GM19468 (cell line): ENCODE measurements at regions not wholly inside any gene's neighbourhood (a gene's known extent, or its start where the extent isn't known, plus 50 kb on each side); places are given as distances from the start of the nearest gene placed in this dataset.

Experiments
- ATAC-seq: cut with Tn5 transposase; IDR thresholded peaks from one replicate; pipeline ENCODE4 v1.9.1; 2021; ENCODE audit warnings: mild to moderate bottlenecking, moderate library complexity, moderate number of reproducible peaks; ENCODE audit not compliant: unreplicated experiment; ENCODE audit errors: extremely low read depth

DNA sequence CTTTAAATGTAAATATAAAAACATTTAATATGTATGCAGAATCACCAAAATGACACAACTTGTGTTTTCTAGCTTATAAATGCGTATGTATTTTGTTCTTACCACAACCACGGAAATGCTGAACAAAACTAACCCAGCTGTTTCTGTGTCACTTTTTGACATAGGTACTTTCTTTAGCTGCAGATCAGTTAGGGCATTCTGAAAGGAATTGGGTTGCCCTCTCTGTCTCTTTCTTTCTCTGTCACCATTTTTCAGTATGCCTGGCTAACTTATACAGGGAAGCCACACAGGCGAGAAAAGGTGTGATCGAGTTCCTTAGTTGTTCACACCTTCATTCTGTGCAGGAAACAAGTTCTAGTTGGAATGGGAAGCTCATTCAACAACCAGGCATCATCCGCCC is 72.6 kb upstream of the ARGLU1 start:
- no peak for ATAC-seq

DNA sequence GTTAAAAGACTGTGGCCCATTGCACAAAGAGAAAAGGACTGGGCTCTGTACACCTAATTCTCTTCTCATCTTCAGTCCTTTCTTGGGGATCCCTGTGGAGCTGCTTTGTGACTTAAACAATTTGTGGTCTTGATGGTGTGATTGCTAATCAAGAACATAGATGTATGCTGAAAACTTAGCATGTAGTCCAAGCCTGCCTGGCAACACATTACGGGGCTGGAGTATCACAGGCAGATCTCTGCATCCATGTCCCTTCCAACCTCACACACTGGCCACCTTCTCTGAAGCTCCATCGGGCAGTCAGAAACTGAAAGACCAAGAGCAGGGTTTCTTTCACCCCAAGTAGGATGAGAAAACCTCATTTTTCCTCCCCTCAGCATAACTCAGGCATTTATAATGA is 69.6 kb upstream of the ARGLU1 start:
- ATAC-seq = no peak

DNA sequence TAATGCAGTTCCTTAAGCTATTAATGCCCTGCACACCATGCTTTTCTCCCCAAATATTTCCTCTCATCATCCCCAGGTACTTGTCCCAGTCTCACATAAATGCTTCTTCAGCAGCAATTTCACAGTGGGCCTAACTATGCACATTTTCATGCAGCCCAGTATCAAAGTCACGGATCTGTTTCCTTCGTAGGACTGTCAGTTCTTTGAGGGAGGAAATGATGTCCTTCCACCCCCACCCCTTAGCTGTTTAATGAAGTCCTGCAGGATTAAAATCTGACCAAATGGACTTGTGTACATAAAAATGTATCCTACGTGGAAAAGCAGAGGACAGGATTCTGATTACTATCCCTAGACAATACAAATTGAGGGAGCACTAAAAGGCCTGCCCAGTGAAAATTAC is 68.6 kb upstream of the ARGLU1 start:
- no peak for ATAC-seq

DNA sequence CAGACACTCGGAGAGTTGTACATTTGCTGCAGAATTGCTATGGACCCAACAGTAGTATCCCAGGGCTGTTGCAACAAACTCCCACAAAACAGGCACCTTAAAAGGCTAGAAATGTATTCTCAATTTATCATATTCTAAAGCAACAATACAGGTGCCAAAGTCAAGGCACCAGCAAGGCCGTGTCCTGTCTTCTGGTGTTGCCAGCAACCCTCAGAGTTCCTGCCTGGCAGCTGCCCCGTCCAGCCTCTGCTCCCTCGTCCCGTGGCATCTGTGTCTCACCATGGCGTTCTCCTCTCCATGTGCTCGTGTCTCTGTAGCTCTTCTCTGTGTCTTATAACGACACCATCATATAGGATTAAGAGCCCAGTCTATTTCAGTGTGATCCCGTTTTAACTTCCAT is 67.7 kb upstream of the ARGLU1 start:
- no peak for ATAC-seq

DNA sequence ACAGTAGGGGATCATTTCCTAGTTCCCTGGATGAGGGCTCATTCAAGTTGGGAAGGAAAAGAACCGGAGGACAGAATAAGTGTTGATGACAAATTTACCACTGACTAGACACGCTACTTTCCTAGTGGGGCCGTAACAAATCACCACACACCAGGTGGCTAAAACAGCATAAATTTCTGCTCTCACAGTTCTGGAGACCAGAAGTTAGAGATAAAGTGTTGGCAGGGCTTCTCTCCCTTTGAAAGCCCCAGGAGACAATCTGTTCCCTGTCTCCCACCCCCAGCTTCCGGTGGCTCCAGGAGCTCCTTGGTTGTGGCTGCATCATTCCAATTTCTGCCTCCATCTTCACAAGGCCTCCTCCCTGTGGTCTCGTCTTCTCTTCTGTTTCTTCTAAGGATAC is 65.4 kb upstream of the ARGLU1 start:
- no peak for ATAC-seq

DNA sequence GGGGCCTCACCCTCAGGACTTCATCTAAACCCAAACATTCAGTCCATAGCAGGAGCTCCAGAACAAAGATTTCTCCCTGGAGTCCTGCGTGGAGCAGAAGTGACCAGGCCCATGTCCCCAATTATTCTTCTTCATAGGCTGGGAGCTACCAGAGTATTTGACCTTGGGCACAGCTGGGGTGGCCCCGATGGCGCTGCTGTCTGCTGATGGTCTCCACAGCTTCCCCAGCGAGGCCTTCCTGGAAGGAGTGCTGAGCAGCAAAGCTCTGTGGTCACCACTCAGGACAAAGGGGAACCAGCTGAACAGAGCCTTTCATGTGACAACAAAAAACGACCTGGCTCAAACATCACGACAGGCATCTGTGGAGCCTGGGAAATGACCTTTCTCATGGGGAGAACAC is 62.7 kb upstream of the ARGLU1 start:
- no peak for ATAC-seq

DNA sequence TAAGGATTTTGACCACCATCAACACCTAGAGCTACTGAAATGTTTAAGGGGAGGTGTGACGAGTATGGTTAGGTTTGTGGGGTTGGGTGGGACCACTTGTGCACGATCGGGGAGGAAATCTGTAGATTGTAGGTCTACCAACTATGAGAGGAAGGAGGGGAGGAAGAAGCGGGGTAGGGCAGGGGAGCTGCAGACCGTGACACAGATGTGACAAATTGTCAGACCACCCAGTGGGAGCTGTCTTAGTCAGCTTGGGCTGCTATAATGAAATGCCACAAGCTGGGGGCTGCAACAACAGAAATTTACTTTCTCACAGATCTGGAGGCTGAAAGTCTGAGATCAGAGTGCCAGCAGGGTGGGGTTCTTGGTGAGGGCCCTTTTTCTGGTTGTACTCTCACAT is 62.2 kb upstream of the ARGLU1 start:
- ATAC-seq = no peak

DNA sequence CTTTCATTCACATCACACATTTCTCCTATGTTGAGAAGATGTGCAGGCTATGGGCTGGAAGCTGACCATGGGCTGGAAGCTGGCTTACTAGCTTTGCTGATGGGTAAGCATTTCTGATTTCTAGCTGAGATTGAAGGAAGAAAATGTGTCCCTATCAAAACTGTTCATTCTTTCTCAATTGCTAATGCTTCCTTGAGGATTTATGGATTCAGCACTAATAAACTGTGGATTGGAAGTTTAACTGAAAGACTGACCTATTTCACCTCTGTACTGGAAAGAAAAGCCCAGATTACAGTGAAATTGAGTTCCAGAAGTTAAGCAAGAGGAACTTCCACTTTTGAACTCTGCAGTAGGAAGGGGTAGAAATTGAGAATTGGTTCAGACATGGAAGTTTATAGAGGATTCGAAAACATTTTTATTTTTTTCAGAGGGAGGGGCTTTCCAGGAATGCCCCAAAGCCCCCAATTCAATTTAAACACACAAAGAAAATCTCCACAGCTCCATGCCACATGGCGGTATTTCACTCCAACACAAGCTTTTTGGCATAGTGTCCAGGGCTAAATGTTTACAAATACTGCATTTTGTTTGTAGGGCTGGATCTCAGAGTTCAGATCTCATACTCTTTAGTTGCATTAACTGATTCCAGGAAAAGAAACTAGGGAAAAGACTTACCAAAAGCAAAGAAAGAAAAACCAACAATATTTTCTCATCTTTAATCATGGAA is 61.2 kb upstream of the ARGLU1 start:
- ATAC-seq = no peak

DNA sequence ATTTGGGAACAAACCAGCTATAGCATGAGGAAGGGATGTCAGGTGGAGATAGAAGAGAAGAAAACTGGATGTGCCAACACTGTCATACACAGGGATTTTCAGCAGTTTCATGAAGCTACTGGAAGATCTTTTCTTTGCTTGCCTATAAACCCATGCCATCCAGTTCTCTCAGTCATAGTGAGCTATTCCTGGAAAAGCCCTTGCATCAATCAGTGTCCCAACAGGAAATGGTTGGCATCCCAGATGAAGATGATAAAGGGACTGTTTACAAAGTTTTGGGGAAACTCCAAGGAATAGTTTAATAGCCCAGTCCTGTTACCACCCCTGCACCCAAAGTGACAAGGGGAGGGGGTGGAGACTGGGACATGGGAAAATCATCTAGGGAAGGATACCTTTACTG is 58.5 kb upstream of the ARGLU1 start:
- no peak for ATAC-seq

DNA sequence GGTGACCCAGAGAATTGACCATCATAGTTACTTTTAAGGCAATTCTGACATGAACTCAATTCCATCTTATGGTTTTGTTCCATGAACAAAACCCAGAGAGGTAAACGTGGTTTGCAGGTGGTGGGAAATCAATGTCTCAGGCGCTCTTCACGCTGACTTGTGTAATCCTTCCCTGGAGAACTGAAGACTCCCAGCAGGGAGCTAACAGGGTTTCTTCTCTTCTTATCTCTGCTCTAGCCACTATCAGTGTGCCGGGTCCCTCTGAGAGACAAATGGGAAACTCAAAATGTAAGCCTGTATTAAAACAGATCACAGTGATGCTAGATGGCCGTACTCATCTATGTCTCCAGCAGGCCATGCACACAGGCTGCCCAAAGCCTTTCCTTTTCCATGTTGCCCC is 57.6 kb upstream of the ARGLU1 start:
- no peak for ATAC-seq

DNA sequence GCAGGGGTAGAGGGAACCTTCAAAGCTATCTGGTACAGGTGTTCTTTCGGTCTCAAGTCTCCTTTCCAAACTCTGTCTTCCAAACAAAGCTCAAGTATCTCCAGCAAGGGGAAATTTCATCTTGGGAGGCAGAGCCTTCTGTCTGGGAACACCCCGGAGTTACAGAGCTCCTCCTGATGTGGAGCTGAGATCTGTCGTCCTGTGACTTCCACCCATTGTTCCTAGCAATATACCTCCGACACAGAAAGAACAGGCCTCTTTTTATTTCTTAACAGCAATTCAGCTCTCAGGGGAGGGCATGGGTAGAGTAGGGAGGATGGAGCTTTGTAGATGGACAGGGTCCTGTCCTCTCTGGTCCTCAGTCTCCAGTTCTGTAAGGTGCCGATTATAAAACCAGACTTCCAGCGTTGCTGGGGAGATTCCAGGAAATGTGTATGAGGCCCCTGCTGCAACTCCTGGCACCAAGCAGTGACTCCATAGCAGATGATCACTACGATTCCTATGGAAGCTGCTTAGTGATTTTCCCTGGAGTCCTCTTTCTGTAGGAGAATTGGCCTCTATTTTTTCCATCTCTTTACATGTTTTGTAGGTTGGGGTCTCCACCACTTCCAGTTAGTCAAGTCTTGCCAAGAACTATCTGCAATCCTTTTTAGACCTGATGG is 56.0 kb upstream of the ARGLU1 start:
- ATAC-seq = no peak

DNA sequence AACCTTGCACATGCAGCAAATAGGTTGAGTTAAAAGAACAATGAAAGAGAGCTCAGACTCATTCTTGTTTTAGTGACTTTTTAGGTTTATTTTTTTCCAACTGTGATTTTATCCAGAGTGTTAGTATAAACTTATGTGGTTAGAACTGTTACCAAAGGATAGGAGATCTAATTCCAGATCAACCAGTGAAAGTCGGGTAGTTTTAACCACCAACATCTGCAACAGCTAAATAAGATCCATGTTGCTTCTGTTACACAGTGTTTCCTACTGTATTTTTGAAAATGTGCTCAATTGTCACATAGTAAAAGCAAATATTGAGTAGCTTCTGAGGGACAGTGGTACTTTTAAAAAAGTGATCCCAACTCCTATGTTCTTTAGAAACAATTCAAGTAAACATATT is 53.9 kb upstream of the ARGLU1 start:
- ATAC-seq = no peak

DNA sequence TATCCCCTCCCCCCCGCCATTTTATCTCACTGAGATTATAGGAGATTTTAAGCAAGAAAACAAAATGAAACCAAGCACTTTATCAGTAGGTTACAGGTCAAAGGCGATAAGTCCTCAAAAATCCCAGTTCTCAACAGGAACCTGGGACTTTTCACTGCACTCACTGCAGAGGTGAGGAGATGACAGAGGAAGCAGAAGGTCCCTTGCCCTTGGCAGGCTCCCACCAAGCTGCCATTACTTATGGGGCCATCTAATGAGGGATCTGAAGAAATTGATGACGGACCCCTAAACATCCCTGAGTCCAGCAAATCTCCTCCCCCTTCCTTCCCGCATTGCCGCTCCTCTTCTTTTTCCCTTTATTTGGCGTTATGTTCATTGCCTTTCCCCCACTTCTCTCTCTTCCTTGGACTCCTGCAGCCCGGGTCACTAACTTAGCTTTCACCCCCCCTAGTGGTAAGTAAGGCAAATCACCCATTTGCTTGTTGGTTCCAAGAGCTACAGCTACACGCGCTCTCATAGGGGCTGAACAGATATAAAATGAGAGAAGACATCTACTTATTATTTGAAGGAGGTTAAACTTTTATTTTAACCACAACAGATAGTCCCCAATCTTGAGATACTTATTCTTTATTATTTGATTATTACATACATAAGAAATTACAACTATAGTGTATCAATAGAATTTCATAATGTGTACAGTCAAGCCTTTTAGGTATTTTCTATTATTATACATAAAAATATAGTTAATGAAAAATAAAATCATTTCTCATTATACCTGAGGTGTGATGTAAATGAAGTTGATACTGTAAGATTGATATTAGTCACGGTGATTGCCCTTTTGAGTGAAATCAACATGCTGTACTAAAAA is 52.0 kb upstream of the ARGLU1 start:
- ATAC-seq = peak; percentile 46
